Endothelial cell of umbilical vein (primary cell): ENCODE measurements at regions not wholly inside any gene's neighbourhood (a gene's known extent, or its start where the extent isn't known, plus 50 kb on each side); places are given as distances from the start of the nearest gene placed in this dataset.

Experiments
- BruUV-seq: library from RNA; stranded (reverse); fragments of 400-500 nt; replicated peaks from 2 replicates; lab custom pipeline; 2021; lab: Mats Ljungman, UMichigan
- CTCF ChIA-PET: fragments of 300-600, 350-600 bp; sonication (Branson Sonifier 250); formaldehyde crosslinking; loops from one replicate; lab custom pipeline; 2021; ENCODE audit warnings: antibody characterized with exemption, inconsistent platforms; lab: Charles Lee
- POLR2A ChIA-PET: fragments of 300-600, 350-600 bp; sonication (Branson Sonifier 250); formaldehyde crosslinking; loops from one replicate; lab custom pipeline; 2021; ENCODE audit warnings: antibody characterized with exemption, inconsistent platforms; lab: Charles Lee
- DNase-seq: peaks from one replicate; pipeline ENCODE4 v3.0.0-alpha.2; 2011; ENCODE audit warnings: low read depth, low spot score
- FAIRE-seq: peaks from 2 replicates; lab custom pipeline; 2011; peaks lifted over from hg19 to GRCh38; lab: Jason Lieb, UNC
- H2AFZ ChIP-seq: 2 replicates; pipeline ENCODE4 v1.6.0; 2012; ENCODE audit warnings: low read depth, low read length, control low read depth, inconsistent platforms
- H3K27ac ChIP-seq: 2 replicates; pipeline ENCODE4 v1.5.1; 2011; ENCODE audit warnings: low read depth, mild to moderate bottlenecking, control low read depth, low read length, moderate library complexity; ENCODE audit not compliant: insufficient read depth
- H3K27me3 ChIP-seq, 2 experiments: 2 replicates each; pipeline versions ENCODE4 v1.6.0 to v1.6.1; 2011; ENCODE audit warnings: low read length in 2 of 2, mixed read lengths in 1 of 2; ENCODE audit not compliant: control insufficient read depth in 2 of 2, insufficient read depth in 2 of 2
- H3K36me3 ChIP-seq, 2 experiments: 2 replicates in 1 of 2; 3 replicates in 1 of 2; pipeline ENCODE4 v1.5.1; 2011; ENCODE audit warnings: low read length in 2 of 2, mild to moderate bottlenecking in 1 of 2, moderate library complexity in 1 of 2; ENCODE audit not compliant: control insufficient read depth in 2 of 2, insufficient read depth in 2 of 2; ENCODE audit errors: extremely low read depth in 1 of 2
- H3K4me1 ChIP-seq: 3 replicates; pipeline ENCODE4 v1.5.1; 2011; ENCODE audit warnings: mild to moderate bottlenecking, low read length; ENCODE audit not compliant: control insufficient read depth, insufficient read depth; ENCODE audit errors: extremely low read depth
- H3K4me2 ChIP-seq: 2 replicates; pipeline ENCODE4 v1.6.1; 2011; ENCODE audit warnings: low read length, control low read depth, mixed read lengths; ENCODE audit not compliant: insufficient read depth
- H3K4me3 ChIP-seq, 3 experiments: fragments of 200-600 bp in 1 of 3; sonication (generic), shearing (Covaris generic) in 1 of 3; replicated peaks in 1 of 3; 2 replicates each; pipeline ENCODE4 v1.5.1; 2011 to 2016; ENCODE audit warnings: control low read depth in 3 of 3, low read length in 3 of 3, mild to moderate bottlenecking in 2 of 3, inconsistent platforms in 1 of 3, low read depth in 1 of 3, moderate library complexity in 1 of 3; ENCODE audit not compliant: insufficient read depth in 1 of 3
- H3K79me2 ChIP-seq: 2 replicates; pipeline ENCODE4 v1.6.0; 2012; ENCODE audit warnings: low read length, inconsistent platforms; ENCODE audit not compliant: control insufficient read depth, insufficient read depth
- H3K9ac ChIP-seq: replicated peaks from 2 replicates; pipeline ENCODE3; 2011; ENCODE audit warnings: low read length, control low read depth; ENCODE audit not compliant: insufficient read depth; ENCODE audit errors: extremely low read depth
- H3K9me1 ChIP-seq: replicated peaks from 3 replicates; pipeline ENCODE4 v1.6.0; 2011; ENCODE audit warnings: mild to moderate bottlenecking, low read length; ENCODE audit not compliant: control insufficient read depth, insufficient read depth; ENCODE audit errors: extremely low read depth
- H3K9me3 ChIP-seq: replicated peaks from 2 replicates; pipeline ENCODE4 v1.5.1; 2012; ENCODE audit warnings: low read length, inconsistent platforms; ENCODE audit not compliant: control insufficient read depth, insufficient read depth
- H4K20me1 ChIP-seq: replicated peaks from 2 replicates; pipeline ENCODE3; 2011; ENCODE audit warnings: mild to moderate bottlenecking, low read length; ENCODE audit not compliant: control insufficient read depth, insufficient read depth; ENCODE audit errors: extremely low read depth
- CTCF ChIP-seq, 2 donors: IDR thresholded peaks; 1 replicate in 1 of 2; 2 replicates in 1 of 2; pipeline ENCODE4 v1.5.1; 2011; ENCODE audit warnings: low read length in 2 of 2, mild to moderate bottlenecking in 2 of 2, moderate library complexity in 2 of 2, control low read depth in 1 of 2, inconsistent platforms in 1 of 2, low read depth in 1 of 2; ENCODE audit not compliant: insufficient read depth in 1 of 2; ENCODE audit errors: extremely low read depth in 1 of 2
- EZH2 ChIP-seq: IDR thresholded peaks from 2 replicates; pipeline ENCODE4 v1.6.1; 2012; ENCODE audit warnings: borderline replicate concordance, low read depth, mild to moderate bottlenecking, moderate library complexity, low read length, inconsistent platforms; ENCODE audit not compliant: severe bottlenecking
- FOS ChIP-seq: IDR thresholded peaks from 2 replicates; pipeline ENCODE4 v1.6.1; 2011; ENCODE audit warnings: mild to moderate bottlenecking, low read length, moderate library complexity, borderline replicate concordance; ENCODE audit not compliant: insufficient read depth
- GATA2 ChIP-seq: IDR thresholded peaks from 2 replicates; pipeline ENCODE4 v1.7.0; 2011; ENCODE audit warnings: low read depth, mild to moderate bottlenecking, moderate library complexity, mixed read lengths, low read length; ENCODE audit not compliant: insufficient read length, insufficient read depth
- JUN ChIP-seq: IDR thresholded peaks from 2 replicates; pipeline ENCODE4 v1.6.1; 2011; ENCODE audit warnings: borderline replicate concordance, low read depth; ENCODE audit not compliant: insufficient read length, insufficient read depth
- MAX ChIP-seq: IDR thresholded peaks from 2 replicates; pipeline ENCODE4 v1.6.1; 2011; ENCODE audit not compliant: insufficient read depth, insufficient read length
- MYC ChIP-seq: IDR thresholded peaks from one replicate; pipeline ENCODE4 v1.6.1; 2011; ENCODE audit warnings: mild to moderate bottlenecking, low read depth, low read length
- POLR2A ChIP-seq: IDR thresholded peaks from 2 replicates; pipeline ENCODE4 v1.6.1; 2012; ENCODE audit warnings: low read depth, mild to moderate bottlenecking, control low read depth, low read length
- POLR2AphosphoS5 ChIP-seq: IDR thresholded peaks from 2 replicates; pipeline ENCODE4 v1.6.1; 2012; ENCODE audit warnings: low read depth, mild to moderate bottlenecking, control low read depth, low read length, moderate library complexity; ENCODE audit not compliant: insufficient read depth
- dilution Hi-C: fragments of 300-500 bp; cut with MboI; formaldehyde crosslinking; loops from one replicate; pipeline ENCODE4 v1.15.0; 2019; ENCODE audit warnings: low sequenced_read_pairs; ENCODE audit not compliant: extremely low pct_ligation_motif_present
- intact Hi-C: fragments of 100-400 bp; cut with micrococcal nuclease; formaldehyde crosslinking; loops from one replicate; pipeline ENCODE4 v1.10.0; 2022

- Histone ChIP-seq H3K9ac (no peak overlapping the region), H3K4me3 (no peak overlapping the region), H3K4me1 (no peaks in the 10 kb centered on the region), H2AFZ (no peak overlapping the region), H3K27ac (no peak overlapping the region), H3K9me3 (no peaks in the 10 kb centered on the region), H3K36me3 (no peaks in the 10 kb centered on the region), H3K79me2 (no peaks in the 10 kb centered on the region), H3K27me3 (peaks cover 4 to 9% of the 10 kb centered on the region in 2 experiments), H4K20me1 (no peaks in the 10 kb centered on the region), H3K4me2 (no peak overlapping the region), H3K9me1 (no peaks in the 10 kb centered on the region)
- ChIA-PET CTCF (interaction anchor here (1.0 to 1.3 kb wide), 2 partner anchors 20 to 23 kb away, joined by 4 to 8 read pairs; no protein-coding TSS in a partner anchor), POLR2A (interaction anchor here (0.6 kb wide), 1 partner anchor 54 kb away, joined by 5 read pairs; no protein-coding TSS in a partner anchor)
- TF ChIP-seq POLR2A (no peak), MYC (no peak)
- intact Hi-C loops, result no loop called here
- dilution Hi-C loops, result no loop called here
- DNase-seq (no peak), FAIRE-seq (no peak)
- BruUV-seq, result no TSS peak
Measured at GRCh38 chr11:64428693-64429092, 69.7 kb downstream of the RPS6KA4 start.

- H2AFZ ChIP-seq, result no peak overlapping the region
- ChIA-PET POLR2A (no interaction called here), CTCF (interaction anchor here (1.3 kb wide), 1 partner anchor 21 kb away, joined by 4 read pairs; no protein-coding TSS in a partner anchor)
- peaks cover 4% of the 10 kb centered on the region in 2 experiments for H3K27me3 ChIP-seq
- dilution Hi-C loops, result no loop called here
- no peak overlapping the region for H3K27ac ChIP-seq
- H3K79me2 ChIP-seq, result no peaks in the 10 kb centered on the region
- no peak overlapping the region for H3K4me2 ChIP-seq
- no peaks in the 10 kb centered on the region for H3K36me3 ChIP-seq
- TF ChIP-seq MYC (no peak), JUN (no peak), CTCF (IDR thresholded peaks at IDR 0.05; ENCODE audit: extremely low read depth in 1 of 2, insufficient read depth in 1 of 2, low read depth in 1 of 2, low read length in 2 of 2) (no peak), POLR2A (no peak), GATA2 (no peak), POLR2AphosphoS5 (no peak), MAX (no peak), FOS (no peak), EZH2 (no peak)
- DNase-seq, result no peak
- intact Hi-C loops, result no loop called here
- H3K4me1 ChIP-seq, result no peaks in the 10 kb centered on the region
- H3K9me3 ChIP-seq, result no peaks in the 10 kb centered on the region
- no peak overlapping the region for H3K4me3 ChIP-seq
- H3K9ac ChIP-seq, result no peak overlapping the region
- BruUV-seq, result no TSS peak
- FAIRE-seq, result no peak
- no peaks in the 10 kb centered on the region for H4K20me1 ChIP-seq
- no peaks in the 10 kb centered on the region for H3K9me1 ChIP-seq
Measured at GRCh38 chr11:64429970-64430369, 71.0 kb downstream of the RPS6KA4 start.
